NCI-H1694 (cell line): ENCODE measurements at regions not wholly inside any gene's neighbourhood (a gene's known extent, or its start where the extent isn't known, plus 50 kb on each side); places are given as distances from the start of the nearest gene placed in this dataset.
A peak's percentile ranks its signal among the peaks of the same experiment; 100 is the strongest.

Experiments
- DNase-seq: peaks from one replicate; lab custom pipeline; 2025; lab: John Stamatoyannopoulos, UW

GRCh38 chr18:52286675-52287074 is 53.3 kb upstream of the DCC start:
- DNase-seq, result no peak

GRCh38 chr18:52287151-52287550 is 52.8 kb upstream of the DCC start:
- no peak for DNase-seq

- peak; percentile 1 for DNase-seq
Observed at GRCh38 chr18:52288403-52289004, 51.5 kb upstream of the DCC start.

- peak; percentile 1 for DNase-seq
Observed at GRCh38 chr18:52289392-52289791, 50.6 kb upstream of the DCC start.
